GM10266 (cell line): ENCODE measurements at regions not wholly inside any gene's neighbourhood (a gene's known extent, or its start where the extent isn't known, plus 50 kb on each side); places are given as distances from the start of the nearest gene placed in this dataset.

Source experiments
- DNase-seq: peaks from one replicate; pipeline ENCODE4 v3.0.0; 2012; ENCODE audit errors: extremely low spot score
- CTCF ChIP-seq: IDR thresholded peaks from 2 replicates; pipeline ENCODE4 v1.5.1; 2012; ENCODE audit warnings: mild to moderate bottlenecking, low read depth; ENCODE audit not compliant: control insufficient read depth, insufficient read depth; ENCODE audit errors: missing control alignments

GRCh38 chr4:44996276-44996845 is 270.0 kb upstream of the GNPDA2 start:
- DNase-seq = no peak
- no peak for TF ChIP-seq CTCF

- no peak for TF ChIP-seq CTCF
- no peak for DNase-seq
Measured at GRCh38 chr4:44988011-44988410, 261.7 kb upstream of the GNPDA2 start.

- DNase-seq = no peak
- TF ChIP-seq CTCF = no peak
Measured at GRCh38 chr4:44985938-44986337, 259.6 kb upstream of the GNPDA2 start.

GRCh38 chr4:44985152-44985551 is 258.8 kb upstream of the GNPDA2 start:
- TF ChIP-seq CTCF = no peak
- DNase-seq = no peak

GRCh38 chr4:44984083-44984482 is 257.7 kb upstream of the GNPDA2 start:
- no peak for TF ChIP-seq CTCF
- DNase-seq = no peak

- no peak for TF ChIP-seq CTCF
Measured at GRCh38 chr4:44983083-44983482, 256.7 kb upstream of the GNPDA2 start.

GRCh38 chr4:44978020-44978419 is 251.7 kb upstream of the GNPDA2 start:
- DNase-seq = no peak
- TF ChIP-seq CTCF = no peak

More at GRCh38 chr4:44983083-44983482, 256.7 kb upstream of the GNPDA2 start:
- no peak for DNase-seq
